OCI-LY7 (cell line): ENCODE measurements at regions not wholly inside any gene's neighbourhood (a gene's known extent, or its start where the extent isn't known, plus 50 kb on each side); places are given as distances from the start of the nearest gene placed in this dataset.

ENCODE experiments used
- BruUV-seq: library from RNA; stranded (reverse); fragments of 400-500 nt; replicated peaks from 2 replicates; lab custom pipeline; 2021; lab: Mats Ljungman, UMichigan
- CTCF ChIA-PET: fragments of 300-600 bp; sonication (Branson Sonifier 250); formaldehyde crosslinking; loops from one replicate; lab custom pipeline; 2022; ENCODE audit warnings: antibody characterized with exemption; ENCODE audit not compliant: unreplicated experiment; lab: Charles Lee
- POLR2A ChIA-PET: fragments of 300-600 bp; sonication (Branson Sonifier 250); formaldehyde crosslinking; loops from one replicate; lab custom pipeline; 2022; ENCODE audit warnings: antibody characterized with exemption; lab: Charles Lee
- DNase-seq: peaks from one replicate; pipeline ENCODE4 v3.0.0-alpha.2; 2015; ENCODE audit warnings: low spot score
- H2AFZ ChIP-seq: fragments of 200-600 bp; sonication (generic), shearing (Covaris generic); 2 replicates; pipeline ENCODE4 v1.6.1; 2014; ENCODE audit warnings: mild to moderate bottlenecking, antibody characterized with exemption, low read length, moderate library complexity
- H3K27ac ChIP-seq: fragments of 200-600 bp; sonication (generic); 2 replicates; pipeline ENCODE4 v1.5.1; 2014; ENCODE audit warnings: mixed run types, low read depth, mild to moderate bottlenecking, moderate library complexity, low read length, inconsistent platforms; ENCODE audit not compliant: poor library complexity, severe bottlenecking
- H3K36me3 ChIP-seq: fragments of 200-600 bp; sonication (generic); 2 replicates; pipeline ENCODE4 v1.6.1; 2014; ENCODE audit warnings: mild to moderate bottlenecking, antibody characterized with exemption, low read length, moderate library complexity, mixed read lengths; ENCODE audit not compliant: insufficient read depth
- H3K4me1 ChIP-seq: fragments of 200-600 bp; sonication (generic); 2 replicates; pipeline ENCODE4 v1.5.1; 2014; ENCODE audit warnings: mild to moderate bottlenecking, low read length; ENCODE audit not compliant: insufficient read depth, poor library complexity, severe bottlenecking
- H3K4me2 ChIP-seq: fragments of 200-600 bp; sonication (generic); 2 replicates; pipeline ENCODE4 v1.6.1; 2014; ENCODE audit warnings: mild to moderate bottlenecking, low read length
- H3K4me3 ChIP-seq: fragments of 200-600 bp; sonication (generic); 2 replicates; pipeline ENCODE4 v1.5.1; 2014; ENCODE audit warnings: mild to moderate bottlenecking, low read depth, low read length; ENCODE audit not compliant: poor library complexity, severe bottlenecking
- H3K79me2 ChIP-seq: fragments of 200-600 bp; sonication (generic); 2 replicates; pipeline ENCODE4 v1.6.1; 2016; ENCODE audit warnings: low read depth, mild to moderate bottlenecking, low read length, moderate library complexity, mixed read lengths; ENCODE audit not compliant: insufficient read depth
- H3K9me2 ChIP-seq: fragments of 200-600 bp; sonication (generic); 2 replicates; pipeline ENCODE4 v1.6.1; 2016; ENCODE audit warnings: mild to moderate bottlenecking, low read length, mixed read lengths; ENCODE audit not compliant: insufficient read depth
- H3K9me3 ChIP-seq: fragments of 200-600 bp; sonication (generic); 2 replicates; pipeline ENCODE4 v1.6.1; 2014; ENCODE audit warnings: mild to moderate bottlenecking, mixed run types, low read length, mixed read lengths
- H4K20me1 ChIP-seq: fragments of 200-600 bp; sonication (generic); 2 replicates; pipeline ENCODE4 v1.6.1; 2014; ENCODE audit warnings: mild to moderate bottlenecking, antibody characterized with exemption, low read length, moderate library complexity, mixed read lengths; ENCODE audit not compliant: insufficient read depth
- CTCF ChIP-seq: fragments of 200-600 bp; sonication (generic); conservative IDR thresholded peaks from 2 replicates; pipeline ENCODE4 v1.5.1; 2014; ENCODE audit warnings: mild to moderate bottlenecking, antibody characterized with exemption, low read length, moderate library complexity, mixed read lengths
- EZH2phosphoT487 ChIP-seq: fragments of 200-600 bp; sonication (generic); IDR thresholded peaks from 2 replicates; pipeline ENCODE4 v1.6.1; 2018; ENCODE audit warnings: low read depth, borderline replicate concordance, mild to moderate bottlenecking, mixed run types, antibody characterized with exemption, low read length, moderate library complexity, mixed read lengths
- intact Hi-C: fragments of 100-400 bp; cut with micrococcal nuclease; formaldehyde crosslinking; loops from one replicate; pipeline ENCODE4 v1.10.0; 2022; ENCODE audit not compliant: unreplicated experiment

GRCh38 chr13:33649212-33649878 lies 168.6 kb upstream of the RFC3 start:
- Histone ChIP-seq H3K27ac (no peak overlapping the region), H3K4me1 (no peaks in the 10 kb centered on the region), H3K9me2 (no peaks in the 10 kb centered on the region), H2AFZ (no peak overlapping the region), H3K79me2 (no peaks in the 10 kb centered on the region), H4K20me1 (no peaks in the 10 kb centered on the region), H3K36me3 (no peaks in the 10 kb centered on the region), H3K4me2 (no peak overlapping the region), H3K9me3 (no peaks in the 10 kb centered on the region), H3K4me3 (no peak overlapping the region)
- no peak for TF ChIP-seq CTCF
- TF ChIP-seq EZH2phosphoT487 = no peak
- ChIA-PET POLR2A (interaction anchor here (1.2 kb wide), 1 partner anchor 81 kb away, joined by 4 read pairs; no protein-coding TSS in a partner anchor), CTCF (no interaction called here)
- no peak for DNase-seq
- BruUV-seq = no TSS peak
- intact Hi-C loops = no loop called here

- no peaks in the 10 kb centered on the region for H3K9me3 ChIP-seq
- H3K27ac ChIP-seq = no peak overlapping the region
- no peaks in the 10 kb centered on the region for H3K36me3 ChIP-seq
- POLR2A ChIA-PET = interaction anchor here (0.7 to 1.6 kb wide), 7 partner anchors 8 to 259 kb away, joined by 3 to 5 read pairs (median 4); no protein-coding TSS in a partner anchor
- no peak for TF ChIP-seq EZH2phosphoT487
- no peak for TF ChIP-seq CTCF
- H3K4me1 ChIP-seq = no peaks in the 10 kb centered on the region
- BruUV-seq = no TSS peak
- no peak for DNase-seq
- CTCF ChIA-PET = no interaction called here
- intact Hi-C loops = no loop called here
- no peak overlapping the region for H3K4me3 ChIP-seq
- 0 out of 2 replicates have a peak overlapping the region, but pooled peaks have one; percentile 39 for H2AFZ ChIP-seq
- no peaks in the 10 kb centered on the region for H3K9me2 ChIP-seq
- no peaks in the 10 kb centered on the region for H4K20me1 ChIP-seq
- no peak overlapping the region for H3K4me2 ChIP-seq
- H3K79me2 ChIP-seq = no peaks in the 10 kb centered on the region
Observed at GRCh38 chr13:33651766-33652165, 166.2 kb upstream of the RFC3 start.

GRCh38 chr13:33657274-33657673 lies 160.7 kb upstream of the RFC3 start:
- H3K4me1 ChIP-seq = no peaks in the 10 kb centered on the region
- ChIA-PET CTCF (no interaction called here), POLR2A (no interaction called here)
- no peak overlapping the region for H3K4me2 ChIP-seq
- DNase-seq = no peak
- H3K36me3 ChIP-seq = no peaks in the 10 kb centered on the region
- no peaks in the 10 kb centered on the region for H4K20me1 ChIP-seq
- H2AFZ ChIP-seq = no peak overlapping the region
- no peak overlapping the region for H3K27ac ChIP-seq
- H3K4me3 ChIP-seq = no peak overlapping the region
- TF ChIP-seq EZH2phosphoT487 = no peak
- no peak for TF ChIP-seq CTCF
- intact Hi-C loops = no loop called here
- no peaks in the 10 kb centered on the region for H3K9me2 ChIP-seq
- BruUV-seq = no TSS peak
- H3K79me2 ChIP-seq = no peaks in the 10 kb centered on the region
- H3K9me3 ChIP-seq = no peaks in the 10 kb centered on the region
